Lung microvascular endothelial cell (primary cell): ENCODE measurements at regions not wholly inside any gene's neighbourhood (a gene's known extent, or its start where the extent isn't known, plus 50 kb on each side); places are given as distances from the start of the nearest gene placed in this dataset.

ENCODE experiments used
- DNase-seq, 2 donors: peaks; one replicate each; pipeline versions ENCODE4 v3.0.0 to v3.0.0-alpha.2; 2010; ENCODE audit warnings: low read depth in 2 of 2

- no peak for DNase-seq
These were observed 561.4 kb downstream of the BNC2 start for GRCh38 chr9:16309082-16309468.

- DNase-seq = no peak
These were observed 560.8 kb downstream of the BNC2 start for GRCh38 chr9:16309469-16310271.

GRCh38 chr9:16310278-16311110 lies 560.0 kb downstream of the BNC2 start:
- no peak for DNase-seq

GRCh38 chr9:16312116-16312515 lies 558.4 kb downstream of the BNC2 start:
- DNase-seq = no peak

- no peak for DNase-seq
These were observed 557.4 kb downstream of the BNC2 start for GRCh38 chr9:16312962-16313546.

- no peak for DNase-seq
These were observed 556.0 kb downstream of the BNC2 start for GRCh38 chr9:16314476-16314875.

GRCh38 chr9:16315720-16316119 lies 554.8 kb downstream of the BNC2 start:
- DNase-seq = no peak

- no peak for DNase-seq
These were observed 554.0 kb downstream of the BNC2 start for GRCh38 chr9:16316456-16316855.

GRCh38 chr9:16316911-16317817 lies 553.3 kb downstream of the BNC2 start:
- DNase-seq = no peak

- no peak for DNase-seq
These were observed 551.9 kb downstream of the BNC2 start for GRCh38 chr9:16318516-16319060.

GRCh38 chr9:16319646-16320045 lies 550.8 kb downstream of the BNC2 start:
- DNase-seq = no peak

- DNase-seq = no peak
These were observed 550.0 kb downstream of the BNC2 start for GRCh38 chr9:16320338-16320902.

- peak in 1 of 2 donors; percentile 61 for DNase-seq
These were observed 548.9 kb downstream of the BNC2 start for GRCh38 chr9:16321461-16322119.

GRCh38 chr9:16322849-16323248 lies 547.6 kb downstream of the BNC2 start:
- peak in 1 of 2 donors; percentile 31 for DNase-seq

GRCh38 chr9:16325966-16326365 lies 544.5 kb downstream of the BNC2 start:
- no peak for DNase-seq

- DNase-seq = no peak
These were observed 542.1 kb downstream of the BNC2 start for GRCh38 chr9:16328349-16328748.

- no peak for DNase-seq
These were observed 540.8 kb downstream of the BNC2 start for GRCh38 chr9:16329671-16330113.

GRCh38 chr9:16331031-16331430 lies 539.4 kb downstream of the BNC2 start:
- no peak for DNase-seq

GRCh38 chr9:16331527-16331926 lies 538.9 kb downstream of the BNC2 start:
- DNase-seq = no peak

- DNase-seq = peak in 1 of 2 donors; percentile 20
These were observed 536.8 kb downstream of the BNC2 start for GRCh38 chr9:16333691-16334090.
